ENCODE measurements at regions not wholly inside any gene's neighbourhood (a gene's known extent, or its start where the extent isn't known, plus 50 kb on each side); places are given as distances from the start of the nearest gene placed in this dataset.

- TF ChIP-seq CTCF (tag by site-specific recombination; IDR thresholded peaks at IDR 0.05) (no peak), ZBTB11 (tag by site-specific recombination; conservative IDR thresholded peaks at IDR 0.05; ENCODE audit: low read depth) (no peak), ZNF335 (tag by site-specific recombination; conservative IDR thresholded peaks at IDR 0.05) (no peak), ZNF624 (tag by site-specific recombination; IDR thresholded peaks at IDR 0.05) (no peak), MYNN (tag by site-specific recombination; IDR thresholded peaks at IDR 0.05; ENCODE audit: borderline replicate concordance) (no peak), YY1 (tag by site-specific recombination; IDR thresholded peaks at IDR 0.05) (no peak), ZNF221 (tag by site-specific recombination; IDR thresholded peaks at IDR 0.05; ENCODE audit: borderline replicate concordance) (no peak), ZSCAN30 (tag by site-specific recombination; IDR thresholded peaks at IDR 0.05) (no peak)
These were observed 588.0 kb upstream of the TUSC1 start for GRCh38 chr9:26266146-26266793.

All from HEK293 (cell line).